HEK293T (cell line): ENCODE measurements at regions not wholly inside any gene's neighbourhood (a gene's known extent, or its start where the extent isn't known, plus 50 kb on each side); places are given as distances from the start of the nearest gene placed in this dataset.

Experiments
- BHLHE40 ChIP-seq: fragments of 450-650 bp; IDR thresholded peaks from 2 replicates; pipeline ENCODE4 v1.6.1; 2016; ENCODE audit warnings: mild to moderate bottlenecking, moderate library complexity, borderline replicate concordance
- CTBP1 ChIP-seq: fragments of 450-650 bp; IDR thresholded peaks from 2 replicates; pipeline ENCODE4 v1.6.1; 2016; ENCODE audit warnings: borderline replicate concordance
- ELF4 ChIP-seq: fragments of 450-650 bp; IDR thresholded peaks from 2 replicates; pipeline ENCODE4 v1.6.1; 2017; ENCODE audit warnings: antibody characterized with exemption
- FOXK2 ChIP-seq: fragments of 450-650 bp; IDR thresholded peaks from 2 replicates; pipeline ENCODE4 v1.6.1; 2016; ENCODE audit warnings: mild to moderate bottlenecking
- FOXM1 ChIP-seq: fragments of 450-650 bp; IDR thresholded peaks from 2 replicates; pipeline ENCODE4 v1.6.1; 2017; ENCODE audit warnings: mild to moderate bottlenecking, borderline replicate concordance
- SUZ12 ChIP-seq: fragments of 450-650 bp; IDR thresholded peaks from 2 replicates; pipeline ENCODE4 v1.6.1; 2016; ENCODE audit warnings: mild to moderate bottlenecking
- TARDBP ChIP-seq: fragments of 450-650 bp; IDR thresholded peaks from 2 replicates; pipeline ENCODE4 v1.6.1; 2016
- TF ChIP-seq, protein P1 (sequence below): fragments of 450-650 bp; IDR thresholded peaks from 2 replicates; pipeline ENCODE4 v1.6.1; 2016

DNA sequence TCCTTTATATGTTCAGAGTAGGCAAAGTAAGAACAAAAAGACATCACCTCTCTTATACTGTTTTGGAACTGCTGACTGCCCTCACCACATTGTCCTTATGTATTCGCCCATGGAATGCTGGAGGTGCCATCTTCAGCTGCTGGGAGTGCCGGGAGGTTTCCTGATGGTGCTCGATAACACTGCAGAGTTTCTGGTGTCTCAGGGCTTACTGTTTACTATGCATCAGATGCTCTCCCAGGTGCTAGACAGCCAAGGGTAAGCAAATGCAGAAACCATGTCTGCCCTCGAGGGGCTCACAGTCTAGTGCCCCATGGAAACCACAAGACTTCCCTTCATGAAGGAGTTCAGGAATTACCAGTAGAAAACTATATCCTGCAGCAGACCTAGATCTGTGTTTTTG, 70.1 kb upstream of the SMIM23 start:
- TF ChIP-seq, protein P1, sequence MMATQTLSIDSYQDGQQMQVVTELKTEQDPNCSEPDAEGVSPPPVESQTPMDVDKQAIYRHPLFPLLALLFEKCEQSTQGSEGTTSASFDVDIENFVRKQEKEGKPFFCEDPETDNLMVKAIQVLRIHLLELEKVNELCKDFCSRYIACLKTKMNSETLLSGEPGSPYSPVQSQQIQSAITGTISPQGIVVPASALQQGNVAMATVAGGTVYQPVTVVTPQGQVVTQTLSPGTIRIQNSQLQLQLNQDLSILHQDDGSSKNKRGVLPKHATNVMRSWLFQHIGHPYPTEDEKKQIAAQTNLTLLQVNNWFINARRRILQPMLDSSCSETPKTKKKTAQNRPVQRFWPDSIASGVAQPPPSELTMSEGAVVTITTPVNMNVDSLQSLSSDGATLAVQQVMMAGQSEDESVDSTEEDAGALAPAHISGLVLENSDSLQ: no peak
- TF ChIP-seq TARDBP: no peak
- TF ChIP-seq SUZ12: no peak
- no peak for TF ChIP-seq CTBP1
- TF ChIP-seq BHLHE40: no peak
- TF ChIP-seq FOXK2: no peak
- no peak for TF ChIP-seq FOXM1
- TF ChIP-seq ELF4: no peak
